ENCODE measurements at regions not wholly inside any gene's neighbourhood (a gene's known extent, or its start where the extent isn't known, plus 50 kb on each side); places are given as distances from the start of the nearest gene placed in this dataset.

DNA sequence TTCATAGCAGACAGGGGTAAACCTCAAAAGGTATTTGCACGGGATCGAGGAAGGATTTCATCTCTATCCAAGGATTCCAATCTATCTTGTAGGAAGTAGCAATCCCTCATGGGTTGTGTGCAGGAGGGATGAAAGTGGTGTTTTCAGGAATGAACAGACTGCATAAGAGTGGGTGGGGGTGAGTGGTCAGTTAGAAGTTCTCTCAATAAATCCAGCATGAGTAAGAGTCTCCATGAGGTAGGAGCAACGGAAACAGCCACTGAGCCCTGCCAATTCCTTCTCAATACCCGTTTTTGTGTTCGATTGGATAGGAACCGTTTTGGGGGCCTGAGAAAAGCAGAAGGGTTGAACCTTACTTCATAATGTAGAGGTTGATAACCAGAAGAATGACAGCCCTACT, 375.6 kb downstream of the SOX9 start:
- no peak for TF ChIP-seq POLR2A (IDR thresholded peaks at IDR 0.05; ENCODE audit: low read length)
- no peak for TF ChIP-seq GATA1 (IDR thresholded peaks at IDR 0.05; ENCODE audit: low read depth, low read length)
